HG02884 (cell line): ENCODE measurements at regions not wholly inside any gene's neighbourhood (a gene's known extent, or its start where the extent isn't known, plus 50 kb on each side); places are given as distances from the start of the nearest gene placed in this dataset.

ENCODE experiments used
- ATAC-seq: cut with Tn5 transposase; IDR thresholded peaks from one replicate; pipeline ENCODE4 v1.9.1; 2021; ENCODE audit warnings: mild to moderate bottlenecking, moderate library complexity; ENCODE audit not compliant: unreplicated experiment

GRCh38 chr12:22740656-22741355 lies 115.8 kb downstream of the ETNK1 start:
- ATAC-seq, result no peak

GRCh38 chr12:22743700-22744099 lies 118.7 kb downstream of the ETNK1 start:
- no peak for ATAC-seq

DNA sequence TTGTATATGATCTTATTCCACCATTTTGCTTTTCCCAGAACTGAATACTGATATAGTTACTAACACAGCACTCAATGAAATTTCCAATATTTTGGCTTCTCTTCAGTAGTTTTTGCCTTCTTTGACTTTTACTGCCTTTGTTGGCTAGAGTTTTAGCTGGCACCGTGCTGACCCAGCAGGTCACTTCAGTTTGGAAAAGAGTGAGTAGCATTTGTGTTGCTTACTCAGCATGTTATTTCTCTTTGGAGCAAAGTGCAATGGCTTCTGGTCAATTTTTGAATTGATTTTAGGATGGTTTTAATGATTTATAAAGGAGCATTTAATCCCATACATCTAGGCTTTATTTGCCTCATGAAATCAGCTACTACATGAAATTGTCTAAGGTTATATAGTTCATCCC lies 119.2 kb downstream of the ETNK1 start:
- no peak for ATAC-seq

DNA sequence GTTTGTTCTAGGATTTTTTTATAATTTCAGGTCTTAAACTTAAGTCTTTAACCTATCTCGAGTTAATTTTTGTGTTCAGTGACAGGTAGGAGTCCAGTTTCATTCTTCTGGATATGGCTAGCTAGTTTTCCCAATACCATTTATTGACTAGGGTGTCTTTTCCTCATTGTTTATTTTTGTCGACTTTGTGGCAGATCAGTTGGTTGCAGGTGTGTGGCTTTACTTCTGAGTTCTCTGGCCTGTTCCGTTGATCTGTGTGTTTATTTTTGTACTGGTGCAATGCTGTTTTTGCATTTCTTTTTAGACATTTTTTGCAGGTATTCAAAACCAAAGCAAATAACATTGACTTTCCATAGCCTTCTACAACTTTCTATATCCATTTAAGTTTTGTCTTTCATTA lies 121.7 kb downstream of the ETNK1 start:
- ATAC-seq, result no peak

- ATAC-seq, result no peak
Measured at GRCh38 chr12:22755629-22756028, 130.7 kb downstream of the ETNK1 start.

- no peak for ATAC-seq
Measured at GRCh38 chr12:22759769-22760674, 135.1 kb downstream of the ETNK1 start.

DNA sequence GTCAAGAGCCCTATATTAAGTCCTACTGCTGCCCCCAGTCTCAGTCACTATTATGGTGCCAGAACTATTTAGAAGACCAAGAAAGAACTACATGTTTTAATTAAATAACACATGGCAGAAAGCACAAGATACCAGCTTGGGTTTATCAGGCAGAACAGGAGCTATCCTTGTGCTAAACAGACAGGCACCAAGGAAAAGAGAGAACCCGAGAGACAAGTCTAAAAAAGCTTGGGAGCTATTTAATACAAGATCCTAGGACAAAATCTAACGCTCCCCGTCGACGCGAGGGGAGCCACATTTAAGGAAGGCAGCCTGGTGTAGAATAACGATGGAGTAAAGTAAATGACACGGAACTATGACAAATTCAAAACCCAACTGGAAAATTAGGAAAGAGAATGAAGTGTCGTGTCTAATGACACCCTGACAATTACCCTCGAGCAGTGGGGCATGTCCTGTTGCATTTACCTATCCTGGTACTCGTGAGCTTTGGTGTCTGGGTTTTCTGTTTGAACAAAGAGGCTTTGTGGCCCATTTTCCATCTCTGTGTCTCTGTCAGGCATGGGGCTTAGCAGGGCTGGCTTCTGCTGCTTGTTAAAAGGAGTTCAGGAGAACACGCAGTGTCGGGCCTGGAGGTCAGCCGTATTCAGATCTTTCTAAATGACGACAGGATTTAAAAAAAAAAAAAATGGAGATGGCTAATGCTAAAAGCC lies 140.6 kb downstream of the ETNK1 start:
- no peak for ATAC-seq

DNA sequence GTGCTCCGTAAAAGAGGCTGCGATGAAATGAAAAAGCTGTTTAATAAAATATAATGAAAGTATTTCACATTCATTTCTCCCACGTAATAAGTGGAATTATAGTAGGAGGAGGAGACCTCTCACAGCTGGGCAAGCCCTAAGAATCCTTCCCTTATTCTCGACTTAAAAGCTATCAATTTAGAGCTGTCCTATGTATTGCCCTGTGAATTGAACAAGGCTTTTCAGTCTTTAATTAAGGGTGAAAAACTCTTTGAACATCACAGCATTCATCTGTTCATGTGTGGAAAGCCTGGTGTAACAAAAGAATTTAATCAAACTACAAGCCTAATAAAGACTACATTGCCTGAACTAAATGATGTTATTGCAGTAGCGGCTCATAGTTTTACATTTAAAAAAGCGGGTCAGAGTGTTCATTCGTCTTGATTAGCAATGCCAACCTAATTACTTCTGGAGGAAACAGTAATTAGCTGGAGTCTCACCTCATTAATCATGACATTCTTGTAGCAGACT lies 142.0 kb downstream of the ETNK1 start:
- no peak for ATAC-seq

GRCh38 chr12:22781339-22781738 lies 156.4 kb downstream of the ETNK1 start:
- no peak for ATAC-seq

GRCh38 chr12:22787557-22787956 lies 162.6 kb downstream of the ETNK1 start:
- ATAC-seq, result no peak

DNA sequence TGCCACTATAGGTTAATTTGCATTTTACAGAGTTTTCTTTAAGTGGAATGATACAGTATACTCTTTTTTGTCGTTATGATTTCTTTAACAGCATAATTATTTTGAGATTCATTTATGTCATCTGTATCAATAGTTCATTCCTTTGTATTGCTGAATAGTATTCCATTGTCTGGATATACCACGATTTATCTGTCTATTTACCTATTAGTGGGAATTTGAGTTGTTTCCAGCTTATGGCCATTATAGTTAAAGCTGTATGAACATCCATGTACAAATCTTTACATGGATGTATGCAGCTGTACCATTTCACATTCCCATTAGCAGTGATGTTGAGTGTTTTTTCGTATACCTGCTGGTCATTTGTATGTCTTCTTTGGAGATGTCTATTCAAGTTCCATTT lies 163.9 kb downstream of the ETNK1 start:
- no peak for ATAC-seq

- ATAC-seq, result no peak
Measured at GRCh38 chr12:22792138-22792537, 167.2 kb downstream of the ETNK1 start.

DNA sequence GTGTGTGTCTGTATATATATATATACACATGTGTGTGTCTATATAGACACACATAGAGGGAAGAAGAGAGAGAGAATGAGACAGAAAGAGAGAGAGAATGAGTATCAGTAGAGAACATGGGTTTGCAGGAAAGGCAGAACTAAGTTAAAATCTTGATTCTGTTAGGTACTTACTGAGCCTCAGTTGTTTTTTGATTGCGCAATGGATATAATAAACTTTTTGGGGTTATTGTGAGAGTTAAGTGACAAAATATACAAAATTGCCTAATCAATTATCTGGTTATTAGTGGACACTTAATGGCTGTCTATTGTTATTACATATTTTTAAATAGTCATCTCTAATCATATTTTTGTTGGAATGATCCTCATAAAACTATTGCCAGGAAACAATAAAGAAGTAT lies 169.0 kb downstream of the ETNK1 start:
- ATAC-seq, result no peak

- ATAC-seq, result no peak
Measured at GRCh38 chr12:22796941-22797630, 172.1 kb downstream of the ETNK1 start.

- no peak for ATAC-seq
Measured at GRCh38 chr12:22797701-22798100, 172.7 kb downstream of the ETNK1 start.

DNA sequence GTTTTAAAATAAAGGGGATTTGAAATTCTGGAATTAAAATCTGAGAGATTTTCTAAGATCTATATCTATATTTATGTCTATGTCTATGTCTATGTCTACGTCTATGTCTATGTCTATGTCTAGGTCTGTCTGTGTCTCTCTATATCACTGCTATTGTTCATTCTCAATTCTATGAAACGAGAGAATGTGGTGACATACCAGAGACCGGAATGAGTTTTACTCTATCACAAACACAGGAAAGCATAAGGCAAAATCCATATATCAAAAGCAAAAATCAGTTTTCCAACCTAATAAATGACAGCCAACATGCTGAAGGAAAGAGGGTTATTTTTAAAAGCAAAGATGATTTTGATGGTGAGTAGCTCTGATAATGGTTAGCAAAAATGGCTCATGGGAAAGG lies 173.1 kb downstream of the ETNK1 start:
- no peak for ATAC-seq

GRCh38 chr12:22799503-22799902 lies 174.5 kb downstream of the ETNK1 start:
- no peak for ATAC-seq

GRCh38 chr12:22800332-22800731 lies 175.4 kb downstream of the ETNK1 start:
- ATAC-seq, result no peak

GRCh38 chr12:22802883-22803630 lies 178.1 kb downstream of the ETNK1 start:
- ATAC-seq, result no peak

DNA sequence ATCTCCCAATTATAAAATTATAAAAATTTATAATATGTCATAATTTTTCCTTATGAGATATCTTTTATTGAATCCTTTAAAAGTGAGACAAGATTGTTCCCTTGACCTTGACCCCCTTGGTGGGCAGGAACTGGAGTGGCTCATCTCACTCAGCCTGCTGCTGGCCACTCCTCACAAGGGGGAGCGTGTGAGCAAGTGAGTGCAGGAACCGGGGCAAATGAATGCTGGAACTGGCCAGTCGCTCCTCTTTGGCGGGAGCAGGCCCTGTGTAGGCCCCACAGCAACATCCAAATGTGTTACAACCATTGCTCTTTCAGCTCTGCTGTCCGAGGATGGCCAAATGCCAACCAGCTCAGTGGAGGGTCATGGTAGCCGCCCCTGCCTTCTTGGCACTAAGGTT lies 178.8 kb downstream of the ETNK1 start:
- ATAC-seq, result no peak
